Mesenchymal stem cell (in vitro differentiated cells and primary cell): ENCODE measurements at regions not wholly inside any gene's neighbourhood (a gene's known extent, or its start where the extent isn't known, plus 50 kb on each side); places are given as distances from the start of the nearest gene placed in this dataset.
A peak's percentile ranks its signal among the peaks of the same experiment; 100 is the strongest.

Source experiments
- DNase-seq: peaks from one replicate; pipeline ENCODE4 v3.0.0-alpha.2; 2013
- H2AFZ ChIP-seq: one replicate; pipeline ENCODE4 v1.6.1; 2013; ENCODE audit warnings: low read depth, mild to moderate bottlenecking, control low read depth, inconsistent platforms, low read length, moderate library complexity
- H2AK5ac ChIP-seq: 2 replicates; pipeline ENCODE4 v1.6.1; 2013; ENCODE audit warnings: low read length, moderate library complexity, mild to moderate bottlenecking, inconsistent platforms; ENCODE audit not compliant: severe bottlenecking
- H2BK120ac ChIP-seq: one replicate; pipeline ENCODE4 v1.6.1; 2013; ENCODE audit warnings: low read depth, mild to moderate bottlenecking, inconsistent platforms, low read length, moderate library complexity
- H2BK12ac ChIP-seq, 2 experiments: one replicate each; pipeline ENCODE4 v1.6.1; 2013; ENCODE audit warnings: inconsistent platforms in 2 of 2, low read length in 2 of 2, mild to moderate bottlenecking in 2 of 2, moderate library complexity in 2 of 2, control low read depth in 1 of 2
- H2BK15ac ChIP-seq: one replicate; pipeline ENCODE4 v1.6.1; 2013; ENCODE audit warnings: mild to moderate bottlenecking, low read depth, inconsistent platforms; ENCODE audit not compliant: poor library complexity, severe bottlenecking
- H2BK5ac ChIP-seq: 2 replicates; pipeline ENCODE4 v1.6.1; 2013; ENCODE audit warnings: low read depth, mild to moderate bottlenecking, low read length, control low read depth, inconsistent platforms; ENCODE audit not compliant: poor library complexity, severe bottlenecking
- H3K14ac ChIP-seq, 2 experiments: one replicate each; pipeline ENCODE4 v1.6.1; 2013; ENCODE audit warnings: inconsistent platforms in 2 of 2, low read length in 2 of 2, control low read depth in 1 of 2, mild to moderate bottlenecking in 1 of 2, moderate library complexity in 1 of 2
- H3K18ac ChIP-seq, 2 experiments: one replicate each; pipeline ENCODE4 v1.6.1; 2013; ENCODE audit warnings: inconsistent platforms in 2 of 2, low read length in 2 of 2, control low read depth in 1 of 2, low read depth in 1 of 2, mild to moderate bottlenecking in 1 of 2
- H3K23ac ChIP-seq, 2 experiments: one replicate each; pipeline ENCODE4 v1.6.1; 2013; ENCODE audit warnings: inconsistent platforms in 2 of 2, low read length in 2 of 2, mild to moderate bottlenecking in 2 of 2, moderate library complexity in 2 of 2, control low read depth in 1 of 2
- H3K27ac ChIP-seq: 2 replicates; pipeline ENCODE4 v1.5.1; 2013; ENCODE audit warnings: mild to moderate bottlenecking, moderate library complexity, low read length, control low read depth, inconsistent platforms; ENCODE audit not compliant: poor library complexity, severe bottlenecking
- H3K27me3 ChIP-seq, 2 experiments: 2 replicates each; pipeline versions ENCODE4 v1.6.1 to v1.7.0; 2013; ENCODE audit warnings: low read length in 2 of 2, mild to moderate bottlenecking in 2 of 2, moderate library complexity in 2 of 2, control low read depth in 1 of 2, inconsistent platforms in 1 of 2; ENCODE audit not compliant: control insufficient read depth in 1 of 2, insufficient read depth in 1 of 2
- H3K36me3 ChIP-seq, 2 experiments: 2 replicates each; pipeline versions ENCODE4 v1.6.1 to v1.7.0; 2013; ENCODE audit warnings: low read length in 2 of 2, control low read depth in 1 of 2, inconsistent platforms in 1 of 2, low read depth in 1 of 2, mild to moderate bottlenecking in 1 of 2; ENCODE audit not compliant: insufficient read depth in 2 of 2, control insufficient read depth in 1 of 2
- H3K4ac ChIP-seq, 2 experiments: one replicate each; pipeline ENCODE4 v1.6.1; 2013; ENCODE audit warnings: inconsistent platforms in 2 of 2, low read length in 2 of 2, mild to moderate bottlenecking in 2 of 2, moderate library complexity in 2 of 2, control low read depth in 1 of 2, low read depth in 1 of 2
- H3K4me1 ChIP-seq: 2 replicates; pipeline ENCODE4 v1.6.1; 2013; ENCODE audit warnings: low read depth, low read length, control low read depth; ENCODE audit not compliant: control insufficient read depth, insufficient read depth
- H3K4me2 ChIP-seq: 2 replicates; pipeline ENCODE4 v1.6.1; 2013; ENCODE audit warnings: low read length, mild to moderate bottlenecking, inconsistent platforms; ENCODE audit not compliant: poor library complexity, severe bottlenecking
- H3K4me3 ChIP-seq, 2 experiments: 2 replicates each; pipeline versions ENCODE4 v1.5.1 to v1.7.0; 2013; ENCODE audit warnings: low read length in 2 of 2, mild to moderate bottlenecking in 2 of 2, control low read depth in 1 of 2, low read depth in 1 of 2; ENCODE audit not compliant: insufficient read depth in 1 of 2
- H3K79me1 ChIP-seq: replicated peaks from 2 replicates; pipeline ENCODE4 v1.6.1; 2013; ENCODE audit warnings: mild to moderate bottlenecking, control low read depth, low read length, inconsistent platforms; ENCODE audit not compliant: poor library complexity, severe bottlenecking
- H3K9ac ChIP-seq: 2 replicates; pipeline ENCODE4 v1.7.0; 2013; ENCODE audit warnings: mild to moderate bottlenecking, low read length, moderate library complexity
- H3K9me3 ChIP-seq: 2 replicates; pipeline ENCODE4 v1.7.0; 2013; ENCODE audit warnings: mild to moderate bottlenecking, low read length; ENCODE audit not compliant: control insufficient read depth
- H4K8ac ChIP-seq: one replicate; pipeline ENCODE4 v1.6.1; 2013; ENCODE audit warnings: inconsistent platforms, mild to moderate bottlenecking, low read length, moderate library complexity
- H4K91ac ChIP-seq: one replicate; pipeline ENCODE4 v1.6.1; 2013; ENCODE audit warnings: mild to moderate bottlenecking, low read length, inconsistent platforms
- whole genome bisulfite sequencing: methylation state at CpG from one replicate; pipeline ENCODE4 v1.1.7; 2013; ENCODE audit warnings: mixed read lengths; 5-methylcytosine and 5-hydroxymethylcytosine counted together

DNA sequence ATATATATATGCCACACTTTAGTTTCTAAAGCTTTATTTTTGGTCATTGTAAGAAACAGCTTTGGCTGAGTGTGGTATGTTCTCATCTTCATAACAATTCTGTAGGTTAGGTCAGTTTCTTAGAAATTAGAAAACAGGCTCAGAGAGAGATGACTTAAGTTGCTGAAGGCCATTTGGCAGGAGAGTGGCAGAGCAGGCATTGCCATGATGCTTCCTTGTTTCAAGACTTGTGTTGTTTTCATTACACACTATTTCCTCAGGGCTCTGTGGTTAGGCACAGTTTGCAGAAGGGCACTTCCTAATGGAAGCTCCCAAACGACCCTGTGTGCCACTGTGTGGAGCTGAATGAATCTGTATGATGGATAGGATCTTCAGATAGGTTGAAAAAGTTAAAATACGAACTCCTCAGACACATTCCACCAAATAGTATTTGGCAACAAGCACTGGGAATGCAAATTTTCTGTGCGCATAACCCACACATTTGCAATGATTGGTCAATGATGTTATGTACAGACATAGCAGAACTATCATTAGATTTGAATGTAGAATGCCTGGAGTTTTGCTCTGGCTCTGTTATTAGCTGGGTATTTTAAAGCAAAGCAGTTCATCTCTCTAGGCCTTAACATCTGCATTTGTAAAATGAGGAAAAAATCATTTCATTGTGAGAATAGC lies 274.3 kb upstream of the HS3ST1 start:
- H2BK120ac ChIP-seq: no peak overlapping the region
- H3K27me3 ChIP-seq: no peaks in the 10 kb centered on the region
- no peaks in the 10 kb centered on the region for H3K9me3 ChIP-seq
- H3K9ac ChIP-seq: no peak overlapping the region
- no peak overlapping the region for H2AK5ac ChIP-seq
- H4K8ac ChIP-seq: no peak overlapping the region
- H3K14ac ChIP-seq: no peak overlapping the region
- no peak overlapping the region for H3K23ac ChIP-seq
- H2AFZ ChIP-seq: no peak overlapping the region
- no peak overlapping the region for H2BK15ac ChIP-seq
- H2BK12ac ChIP-seq: no peak overlapping the region
- H2BK5ac ChIP-seq: no peak overlapping the region
- no peak overlapping the region for H3K27ac ChIP-seq
- H3K18ac ChIP-seq: no peak overlapping the region
- no peaks in the 10 kb centered on the region for H3K36me3 ChIP-seq
- no peak overlapping the region for H4K91ac ChIP-seq
- H3K4me1 ChIP-seq: peaks cover 1% of the 10 kb centered on the region
- no peaks in the 10 kb centered on the region for H3K79me1 ChIP-seq
- H3K4me3 ChIP-seq: no peak overlapping the region
- H3K4me2 ChIP-seq: no peak overlapping the region
- no peak overlapping the region for H3K4ac ChIP-seq
- WGBS: 50% methylated on average over 2 of the region's 3 CpGs
- DNase-seq: no peak

DNA sequence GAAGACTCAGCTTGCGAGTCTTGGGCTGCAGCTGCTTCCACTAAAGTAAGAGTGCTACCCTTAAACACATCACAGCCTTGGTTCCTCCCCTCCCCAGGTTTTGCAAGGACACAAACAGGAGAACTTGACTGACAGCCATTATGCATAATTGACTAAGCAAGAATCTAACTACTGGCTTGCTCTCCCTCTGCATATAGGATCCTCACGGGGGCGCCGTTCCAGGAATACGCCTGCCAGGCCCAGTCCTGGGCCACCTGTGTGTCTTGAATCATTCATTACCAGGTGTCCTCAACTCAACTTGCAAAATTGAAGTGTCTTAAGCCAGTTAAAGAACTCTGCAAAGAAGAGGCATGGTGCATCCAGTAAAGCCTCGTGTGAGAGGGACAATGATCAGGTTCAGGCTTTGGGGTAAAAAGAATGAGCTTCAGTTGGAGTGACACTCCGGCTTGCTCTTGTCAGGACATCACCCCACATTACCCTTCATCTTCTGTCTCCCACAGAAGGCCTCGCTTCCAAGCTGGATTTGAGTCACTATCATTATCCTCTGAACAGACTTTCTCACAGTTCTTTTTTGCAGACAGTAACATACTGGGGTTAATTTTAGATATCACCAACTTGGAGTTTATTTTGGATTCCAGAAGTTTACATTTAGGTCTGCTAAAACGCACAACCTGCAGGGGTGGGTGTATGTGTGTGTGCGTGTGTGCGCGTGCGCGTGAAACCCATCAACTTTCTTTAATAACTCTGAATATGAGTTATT lies 273.5 kb upstream of the HS3ST1 start:
- H3K14ac ChIP-seq: no peak overlapping the region

DNA sequence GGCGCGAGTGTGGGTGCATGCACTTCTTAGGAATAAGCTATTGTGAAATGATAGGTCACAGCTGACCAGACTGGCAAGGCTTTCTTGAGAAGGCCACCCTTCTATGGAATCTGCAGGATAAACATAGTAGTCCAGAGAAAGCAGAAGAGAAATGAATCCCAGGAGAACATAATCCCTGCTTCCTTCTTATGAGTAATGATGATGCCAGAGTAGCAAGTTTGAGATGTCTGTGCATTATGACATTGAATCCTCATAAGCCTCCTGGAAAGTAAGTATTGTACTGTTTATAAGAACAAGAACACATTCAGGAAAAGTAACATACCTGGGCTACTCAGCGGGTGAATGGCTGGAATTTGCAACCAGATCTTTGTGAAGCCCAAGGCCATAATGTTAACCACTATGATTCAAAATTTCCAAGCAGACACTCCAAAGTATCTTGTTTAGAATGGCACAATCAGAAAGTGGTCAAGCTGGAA lies 272.1 kb upstream of the HS3ST1 start:
- H3K4ac ChIP-seq: no peak overlapping the region

More for the DNA sequence above, 273.5 kb upstream of the HS3ST1 start:
- no peaks in the 10 kb centered on the region for H3K27me3 ChIP-seq
- H2BK120ac ChIP-seq: no peak overlapping the region
- no peak overlapping the region for H2AFZ ChIP-seq
- no peak overlapping the region for H3K4ac ChIP-seq
- H4K8ac ChIP-seq: no peak overlapping the region
- no peak overlapping the region for H3K9ac ChIP-seq
- no peaks in the 10 kb centered on the region for H3K9me3 ChIP-seq
- H3K4me2 ChIP-seq: no peak overlapping the region
- H2BK12ac ChIP-seq: no peak overlapping the region
- H2AK5ac ChIP-seq: no peak overlapping the region
- no peak overlapping the region for H3K4me3 ChIP-seq
- H3K4me1 ChIP-seq: peaks cover 1% of the 10 kb centered on the region
- no peak overlapping the region for H3K27ac ChIP-seq
- H3K36me3 ChIP-seq: no peaks in the 10 kb centered on the region
- H3K18ac ChIP-seq: no peak overlapping the region
- H3K23ac ChIP-seq: no peak overlapping the region
- no peaks in the 10 kb centered on the region for H3K79me1 ChIP-seq
- WGBS: 86% methylated on average over 7 of the region's 14 CpGs
- no peak overlapping the region for H2BK5ac ChIP-seq
- H2BK15ac ChIP-seq: no peak overlapping the region
- no peak for DNase-seq
- no peak overlapping the region for H4K91ac ChIP-seq

DNA sequence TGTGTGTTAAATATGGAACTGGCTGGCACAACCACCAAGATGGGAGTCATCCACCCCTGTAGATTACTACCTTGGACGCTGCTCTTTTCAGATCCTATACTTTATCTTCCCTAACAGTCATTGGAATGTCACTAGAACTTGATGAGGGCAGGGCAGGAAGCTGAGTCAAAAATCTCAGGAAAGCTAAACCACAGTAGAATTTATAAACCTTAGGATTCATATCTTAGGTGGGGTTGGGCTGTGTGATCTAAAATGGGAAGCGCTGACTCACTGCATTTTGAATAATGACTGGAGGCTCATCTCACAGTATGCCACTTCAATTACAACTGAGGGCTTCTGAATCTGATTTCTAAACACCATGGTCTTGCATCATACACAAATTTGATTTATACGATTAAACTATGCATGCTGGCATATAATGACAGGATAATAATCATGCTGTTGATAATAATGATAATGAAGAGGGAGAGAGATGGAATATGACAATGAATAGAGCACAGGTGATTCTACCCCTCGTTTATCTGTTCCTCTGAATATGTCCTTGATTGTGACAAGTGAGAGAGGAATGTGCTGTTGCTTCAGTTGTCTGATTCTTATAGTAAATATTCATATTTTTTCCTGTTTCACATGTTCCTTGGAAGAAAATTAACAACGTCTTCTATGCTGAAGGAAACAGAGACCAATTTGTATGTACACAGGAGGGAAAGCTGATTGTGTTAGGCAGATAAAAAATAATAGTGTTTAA lies 270.3 kb upstream of the HS3ST1 start:
- H3K4me3 ChIP-seq: no peak overlapping the region
- no peak overlapping the region for H2BK15ac ChIP-seq
- 41% methylated on average over 3 of the region's 5 CpGs for WGBS
- H3K18ac ChIP-seq: no peak overlapping the region
- no peaks in the 10 kb centered on the region for H3K36me3 ChIP-seq
- no peak overlapping the region for H2AK5ac ChIP-seq
- H3K4me2 ChIP-seq: no peak overlapping the region
- H3K14ac ChIP-seq: no peak overlapping the region
- no peak overlapping the region for H3K4ac ChIP-seq
- no peak overlapping the region for H3K23ac ChIP-seq
- H3K9me3 ChIP-seq: peaks cover 4% of the 10 kb centered on the region
- peak; percentile 38 for DNase-seq
- H4K8ac ChIP-seq: no peak overlapping the region
- H4K91ac ChIP-seq: no peak overlapping the region
- no peak overlapping the region for H2BK12ac ChIP-seq
- H2BK120ac ChIP-seq: no peak overlapping the region
- no peak overlapping the region for H2BK5ac ChIP-seq
- H3K27me3 ChIP-seq: no peaks in the 10 kb centered on the region
- H2AFZ ChIP-seq: no peak overlapping the region
- no peak overlapping the region for H3K27ac ChIP-seq
- H3K9ac ChIP-seq: no peak overlapping the region
- peaks cover 1% of the 10 kb centered on the region for H3K4me1 ChIP-seq
- no peaks in the 10 kb centered on the region for H3K79me1 ChIP-seq

More for the DNA sequence above, 272.1 kb upstream of the HS3ST1 start:
- H4K8ac ChIP-seq: no peak overlapping the region
- no peak overlapping the region for H2AFZ ChIP-seq
- no peak overlapping the region for H2BK15ac ChIP-seq
- no peak overlapping the region for H2BK120ac ChIP-seq
- H4K91ac ChIP-seq: no peak overlapping the region
- H2BK12ac ChIP-seq: no peak overlapping the region
- H2BK5ac ChIP-seq: no peak overlapping the region
- H3K18ac ChIP-seq: no peak overlapping the region
- H3K79me1 ChIP-seq: no peaks in the 10 kb centered on the region
- H3K9ac ChIP-seq: no peak overlapping the region
- peaks cover 1% of the 10 kb centered on the region for H3K4me1 ChIP-seq
- H2AK5ac ChIP-seq: no peak overlapping the region
- peak; percentile 68 for DNase-seq
- no peaks in the 10 kb centered on the region for H3K27me3 ChIP-seq
- H3K14ac ChIP-seq: no peak overlapping the region
- no peaks in the 10 kb centered on the region for H3K36me3 ChIP-seq
- no peak overlapping the region for H3K4me2 ChIP-seq
- 79% methylated on average over 3 of the region's 3 CpGs for WGBS
- H3K27ac ChIP-seq: no peak overlapping the region
- H3K9me3 ChIP-seq: no peaks in the 10 kb centered on the region
- H3K4me3 ChIP-seq: no peak overlapping the region
- no peak overlapping the region for H3K23ac ChIP-seq
